IMR-90 (cell line): ENCODE measurements at regions not wholly inside any gene's neighbourhood (a gene's known extent, or its start where the extent isn't known, plus 50 kb on each side); places are given as distances from the start of the nearest gene placed in this dataset.

ENCODE experiments used
- ATAC-seq: fragments of 200-7000 bp; cut with Tn5 transposase; 2 replicates; pipeline ENCODE4 v1.9.1; 2020; ENCODE audit warnings: low read depth, mild to moderate bottlenecking, moderate library complexity
- BruUV-seq: library from RNA; stranded (reverse); fragments of 400-500 nt; replicated peaks from 2 replicates; lab custom pipeline; 2021; lab: Mats Ljungman, UMichigan
- CTCF ChIA-PET: fragments of 300-600 bp; formaldehyde crosslinking; extraction: SDS; loops from one replicate; lab custom pipeline; 2021; ENCODE audit warnings: antibody characterized with exemption; lab: Yijun Ruan, JAX
- POLR2A ChIA-PET: fragments of 300-600 bp; sonication (Branson Sonifier 250); formaldehyde crosslinking; loops from one replicate; lab custom pipeline; 2022; ENCODE audit warnings: antibody characterized with exemption; ENCODE audit not compliant: unreplicated experiment; lab: Charles Lee
- DNase-seq: peaks from one replicate; pipeline ENCODE4 v3.0.0; 2013
- H2AFZ ChIP-seq: replicated peaks from 2 replicates; pipeline ENCODE3; 2013; ENCODE audit warnings: low read length, mild to moderate bottlenecking; ENCODE audit not compliant: poor library complexity
- H2AK5ac ChIP-seq: 2 replicates; pipeline ENCODE4 v1.6.1; 2013; ENCODE audit warnings: low read depth, low read length, inconsistent platforms
- H2AK9ac ChIP-seq: replicated peaks from 2 replicates; pipeline ENCODE3; 2013; ENCODE audit warnings: mild to moderate bottlenecking, low read depth, low read length, moderate library complexity; ENCODE audit not compliant: poor library complexity
- H2BK120ac ChIP-seq: 2 replicates; pipeline ENCODE4 v1.6.1; 2013; ENCODE audit warnings: low read depth, low read length, inconsistent platforms
- H2BK15ac ChIP-seq: 3 replicates; pipeline ENCODE4 v1.6.1; 2013; ENCODE audit warnings: low read depth, low read length, inconsistent platforms
- H2BK20ac ChIP-seq: 2 replicates; pipeline ENCODE4 v1.6.1; 2013; ENCODE audit warnings: low read depth, mild to moderate bottlenecking, inconsistent platforms, low read length, moderate library complexity
- H2BK5ac ChIP-seq: 2 replicates; pipeline ENCODE4 v1.6.1; 2013; ENCODE audit warnings: mild to moderate bottlenecking, low read depth, low read length, inconsistent platforms; ENCODE audit not compliant: poor library complexity, severe bottlenecking
- H3K14ac ChIP-seq: replicated peaks from 2 replicates; pipeline ENCODE4 v1.6.1; 2013; ENCODE audit warnings: low read depth, low read length, inconsistent platforms
- H3K18ac ChIP-seq: 2 replicates; pipeline ENCODE4 v1.6.1; 2013; ENCODE audit warnings: low read depth, low read length, control low read depth
- H3K23ac ChIP-seq: 2 replicates; pipeline ENCODE4 v1.6.1; 2013; ENCODE audit warnings: low read depth, low read length, inconsistent platforms
- H3K27ac ChIP-seq: 2 replicates; pipeline ENCODE4 v1.5.1; 2013; ENCODE audit warnings: mild to moderate bottlenecking, control low read depth, low read length; ENCODE audit not compliant: insufficient read depth
- H3K27me3 ChIP-seq: 2 replicates; pipeline ENCODE4 v1.6.1; 2013; ENCODE audit warnings: low read length; ENCODE audit not compliant: control insufficient read depth, insufficient read depth
- H3K36me3 ChIP-seq: 2 replicates; pipeline ENCODE4 v1.6.1; 2013; ENCODE audit warnings: low read length, mixed read lengths; ENCODE audit not compliant: control insufficient read depth, insufficient read depth
- H3K4ac ChIP-seq: 2 replicates; pipeline ENCODE4 v1.6.1; 2013; ENCODE audit warnings: low read depth, low read length, inconsistent platforms
- H3K4me1 ChIP-seq: 2 replicates; pipeline ENCODE4 v1.6.1; 2013; ENCODE audit warnings: low read length, mixed read lengths; ENCODE audit not compliant: control insufficient read depth, insufficient read depth
- H3K4me2 ChIP-seq: 2 replicates; pipeline ENCODE4 v1.6.1; 2013; ENCODE audit warnings: low read depth, mild to moderate bottlenecking, control low read depth, low read length, moderate library complexity
- H3K4me3 ChIP-seq: 2 replicates; pipeline ENCODE4 v1.5.1; 2013; ENCODE audit warnings: low read depth, mild to moderate bottlenecking, control low read depth, low read length, moderate library complexity; ENCODE audit not compliant: insufficient read depth
- H3K56ac ChIP-seq: 2 replicates; pipeline ENCODE4 v1.6.1; 2013; ENCODE audit warnings: low read length, inconsistent platforms; ENCODE audit not compliant: insufficient read depth; ENCODE audit errors: extremely low read depth
- H3K79me1 ChIP-seq, 2 experiments: 2 replicates each; pipeline ENCODE4 v1.6.1; 2013; ENCODE audit warnings: low read length in 2 of 2, inconsistent platforms in 1 of 2, low read depth in 1 of 2
- H3K9ac ChIP-seq: 2 replicates; pipeline ENCODE4 v1.6.1; 2013; ENCODE audit warnings: low read depth, low read length, control low read depth
- H3K9me1 ChIP-seq: 2 replicates; pipeline ENCODE4 v1.6.1; 2013; ENCODE audit warnings: low read length, inconsistent platforms; ENCODE audit not compliant: insufficient read depth
- H3K9me3 ChIP-seq: 2 replicates; pipeline ENCODE4 v1.6.1; 2013; ENCODE audit warnings: low read length; ENCODE audit not compliant: control insufficient read depth, insufficient read depth
- H4K20me1 ChIP-seq: 2 replicates; pipeline ENCODE4 v1.6.1; 2013; ENCODE audit warnings: low read length, inconsistent platforms; ENCODE audit not compliant: insufficient read depth
- H4K5ac ChIP-seq: 2 replicates; pipeline ENCODE4 v1.6.1; 2013; ENCODE audit warnings: mild to moderate bottlenecking, low read depth, low read length, control low read depth
- H4K8ac ChIP-seq, 2 experiments: 2 replicates each; pipeline ENCODE4 v1.6.1; 2013; ENCODE audit warnings: low read depth in 2 of 2, low read length in 2 of 2, control low read depth in 1 of 2, inconsistent platforms in 1 of 2
- H4K91ac ChIP-seq: 2 replicates; pipeline ENCODE4 v1.6.1; 2013; ENCODE audit warnings: low read depth, low read length, inconsistent platforms; ENCODE audit not compliant: insufficient read depth
- CEBPB ChIP-seq: IDR thresholded peaks from 2 replicates; pipeline ENCODE4 v1.6.1; 2012; ENCODE audit warnings: low read depth, low read length, improper control_type of control experiment
- CHD1 ChIP-seq: IDR thresholded peaks from 2 replicates; pipeline ENCODE4 v1.6.1; 2012; ENCODE audit warnings: low read depth, low read length, improper control_type of control experiment
- MXI1 ChIP-seq: IDR thresholded peaks from 2 replicates; pipeline ENCODE4 v1.6.1; 2012; ENCODE audit warnings: low read depth, mild to moderate bottlenecking, low read length, moderate library complexity, borderline replicate concordance
- NFE2L2 ChIP-seq: fragments of 150-350 bp; IDR thresholded peaks from 2 replicates; pipeline ENCODE4 v1.6.1; 2016; ENCODE audit warnings: low read depth, mild to moderate bottlenecking, low read length
- POLR2A ChIP-seq: IDR thresholded peaks from 2 replicates; pipeline ENCODE4 v1.6.1; 2012; ENCODE audit warnings: mild to moderate bottlenecking, low read depth, low read length
- RCOR1 ChIP-seq: IDR thresholded peaks from 2 replicates; pipeline ENCODE4 v1.6.1; 2012; ENCODE audit warnings: mild to moderate bottlenecking, low read length, improper control_type of control experiment; ENCODE audit not compliant: insufficient replicate concordance
- RFX5 ChIP-seq: IDR thresholded peaks from 2 replicates; pipeline ENCODE4 v1.8.0; 2012; ENCODE audit warnings: low read depth, mild to moderate bottlenecking, low read length, moderate library complexity
- WGBS, 2 experiments: methylation state at CpG; one replicate each; pipeline versions ENCODE4 v1.1.5 to v1.1.7; 2013; ENCODE audit warnings: missing lambda C conversion rate in 2 of 2; ENCODE audit not compliant: insufficient read length in 1 of 2; ENCODE audit errors: extremely low coverage in 2 of 2; 5-methylcytosine and 5-hydroxymethylcytosine counted together
- dilution Hi-C: fragments of 300-500 bp; cut with HindIII; formaldehyde crosslinking; loops from one replicate; pipeline ENCODE4 v1.14.3; 2018; ENCODE audit warnings: low sequenced_read_pairs; ENCODE audit not compliant: unreplicated experiment
- in situ Hi-C: fragments of 300-500 bp; cut with MboI; formaldehyde crosslinking; loops from 3 replicates; pipeline ENCODE4 v1.14.3; 2019; ENCODE audit warnings: low sequenced_read_pairs, inconsistent platforms, mixed read lengths
- intact Hi-C: fragments of 100-400 bp; cut with micrococcal nuclease; formaldehyde crosslinking; loops from 2 replicates; pipeline ENCODE4 v1.10.0; 2022
- TF ChIP-seq, protein P1 (sequence below): fragments of 150-350 bp; IDR thresholded peaks from 2 replicates; pipeline ENCODE4 v1.6.1; 2016; ENCODE audit warnings: low read depth, mild to moderate bottlenecking, low read length, moderate library complexity, borderline replicate concordance
- TF ChIP-seq, protein P2 (sequence below): conservative IDR thresholded peaks from 2 replicates; pipeline ENCODE4 v1.5.1; 2012; ENCODE audit warnings: mild to moderate bottlenecking, low read depth, low read length, improper control_type of control experiment
- TF ChIP-seq, protein P3 (sequence below): fragments of 150-350 bp; IDR thresholded peaks from 2 replicates; pipeline ENCODE4 v1.6.1; 2017; ENCODE audit warnings: mild to moderate bottlenecking, antibody characterized with exemption, low read length, low read depth

DNA sequence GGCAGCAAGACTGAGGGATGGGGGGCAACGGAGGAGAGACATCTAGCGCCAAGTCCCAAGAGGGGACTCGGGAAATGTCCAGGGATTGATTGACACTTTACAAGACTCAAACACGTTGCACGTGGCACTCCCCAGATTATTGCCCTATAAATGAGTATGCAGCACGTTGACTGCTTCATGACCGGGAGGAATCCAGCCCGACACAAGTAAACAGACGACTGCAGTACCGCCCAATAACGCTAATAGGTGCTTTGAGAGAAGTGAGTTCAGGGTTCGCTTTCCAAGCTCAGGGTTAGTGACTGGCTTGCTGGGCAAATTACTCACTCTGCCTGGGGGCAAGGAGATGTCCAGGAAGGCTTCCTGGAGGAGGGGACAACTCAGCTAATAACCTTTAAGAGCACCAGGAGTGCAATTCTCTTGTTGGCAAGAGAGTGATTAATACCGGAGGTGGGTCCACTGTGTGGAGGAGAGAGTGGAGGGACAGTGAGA is 73.3 kb upstream of the MYL10 start:
- Histone ChIP-seq H3K4me3 (no peak overlapping the region), H2AFZ (no peak overlapping the region), H3K14ac (no peak overlapping the region), H3K9ac (no peak overlapping the region), H3K56ac (no peak overlapping the region), H3K9me3 (no peaks in the 10 kb centered on the region), H2BK20ac (no peak overlapping the region), H4K20me1 (no peaks in the 10 kb centered on the region), H2BK120ac (no peak overlapping the region), H3K18ac (no peak overlapping the region), H2AK5ac (no peak overlapping the region), H3K9me1 (no peaks in the 10 kb centered on the region), H3K23ac (no peak overlapping the region), H3K27me3 (peaks cover 52% of the 10 kb centered on the region), H2BK15ac (no peak overlapping the region), H3K27ac (no peak overlapping the region), H3K4me1 (no peaks in the 10 kb centered on the region), H4K5ac (no peak overlapping the region), H3K79me1 (no peaks in the 10 kb centered on the region), H2BK5ac (no peak overlapping the region), H4K8ac (no peak overlapping the region), H3K4me2 (no peak overlapping the region), H4K91ac (no peak overlapping the region), H3K36me3 (no peaks in the 10 kb centered on the region), H2AK9ac (no peak overlapping the region), H3K4ac (no peak overlapping the region)
- in situ Hi-C loops, result no loop called here
- ChIA-PET CTCF (interaction anchor here (0.7 kb wide), 1 partner anchor 39 kb away, joined by 3 read pairs; no protein-coding TSS in a partner anchor), POLR2A (no interaction called here)
- dilution Hi-C loops, result no loop called here
- 67% methylated on average over 1 of the region's 13 CpGs; no CpG with 5 or more reads in 1 of the 2 experiments for WGBS, 2 experiments
- intact Hi-C loops, result no loop called here
- TF ChIP-seq, protein P1, sequence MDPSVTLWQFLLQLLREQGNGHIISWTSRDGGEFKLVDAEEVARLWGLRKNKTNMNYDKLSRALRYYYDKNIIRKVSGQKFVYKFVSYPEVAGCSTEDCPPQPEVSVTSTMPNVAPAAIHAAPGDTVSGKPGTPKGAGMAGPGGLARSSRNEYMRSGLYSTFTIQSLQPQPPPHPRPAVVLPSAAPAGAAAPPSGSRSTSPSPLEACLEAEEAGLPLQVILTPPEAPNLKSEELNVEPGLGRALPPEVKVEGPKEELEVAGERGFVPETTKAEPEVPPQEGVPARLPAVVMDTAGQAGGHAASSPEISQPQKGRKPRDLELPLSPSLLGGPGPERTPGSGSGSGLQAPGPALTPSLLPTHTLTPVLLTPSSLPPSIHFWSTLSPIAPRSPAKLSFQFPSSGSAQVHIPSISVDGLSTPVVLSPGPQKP, result no peak
- TF ChIP-seq RFX5, result no peak
- no peak for TF ChIP-seq RCOR1
- TF ChIP-seq, protein P2, sequence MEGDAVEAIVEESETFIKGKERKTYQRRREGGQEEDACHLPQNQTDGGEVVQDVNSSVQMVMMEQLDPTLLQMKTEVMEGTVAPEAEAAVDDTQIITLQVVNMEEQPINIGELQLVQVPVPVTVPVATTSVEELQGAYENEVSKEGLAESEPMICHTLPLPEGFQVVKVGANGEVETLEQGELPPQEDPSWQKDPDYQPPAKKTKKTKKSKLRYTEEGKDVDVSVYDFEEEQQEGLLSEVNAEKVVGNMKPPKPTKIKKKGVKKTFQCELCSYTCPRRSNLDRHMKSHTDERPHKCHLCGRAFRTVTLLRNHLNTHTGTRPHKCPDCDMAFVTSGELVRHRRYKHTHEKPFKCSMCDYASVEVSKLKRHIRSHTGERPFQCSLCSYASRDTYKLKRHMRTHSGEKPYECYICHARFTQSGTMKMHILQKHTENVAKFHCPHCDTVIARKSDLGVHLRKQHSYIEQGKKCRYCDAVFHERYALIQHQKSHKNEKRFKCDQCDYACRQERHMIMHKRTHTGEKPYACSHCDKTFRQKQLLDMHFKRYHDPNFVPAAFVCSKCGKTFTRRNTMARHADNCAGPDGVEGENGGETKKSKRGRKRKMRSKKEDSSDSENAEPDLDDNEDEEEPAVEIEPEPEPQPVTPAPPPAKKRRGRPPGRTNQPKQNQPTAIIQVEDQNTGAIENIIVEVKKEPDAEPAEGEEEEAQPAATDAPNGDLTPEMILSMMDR, result no peak
- TF ChIP-seq NFE2L2, result no peak
- TF ChIP-seq MXI1, result no peak
- TF ChIP-seq CEBPB, result no peak
- no peak for TF ChIP-seq POLR2A
- TF ChIP-seq, protein P3, sequence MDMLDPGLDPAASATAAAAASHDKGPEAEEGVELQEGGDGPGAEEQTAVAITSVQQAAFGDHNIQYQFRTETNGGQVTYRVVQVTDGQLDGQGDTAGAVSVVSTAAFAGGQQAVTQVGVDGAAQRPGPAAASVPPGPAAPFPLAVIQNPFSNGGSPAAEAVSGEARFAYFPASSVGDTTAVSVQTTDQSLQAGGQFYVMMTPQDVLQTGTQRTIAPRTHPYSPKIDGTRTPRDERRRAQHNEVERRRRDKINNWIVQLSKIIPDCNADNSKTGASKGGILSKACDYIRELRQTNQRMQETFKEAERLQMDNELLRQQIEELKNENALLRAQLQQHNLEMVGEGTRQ, result no peak
- no peak for TF ChIP-seq CHD1
- DNase-seq (no peak), ATAC-seq (no peak)
- BruUV-seq, result no TSS peak
